Astrocyte (in vitro differentiated cells and primary cell): ENCODE measurements at regions not wholly inside any gene's neighbourhood (a gene's known extent, or its start where the extent isn't known, plus 50 kb on each side); places are given as distances from the start of the nearest gene placed in this dataset.

Experiments used
- DNase-seq: peaks from one replicate; pipeline ENCODE4 v3.0.0-alpha.2; 2010; ENCODE audit warnings: low read depth
- FAIRE-seq: peaks from 2 replicates; lab custom pipeline; 2011; peaks lifted over from hg19 to GRCh38; lab: Jason Lieb, UNC
- H2AFZ ChIP-seq: 2 replicates; pipeline ENCODE4 v1.6.0; 2012; ENCODE audit warnings: low read depth, low read length, inconsistent platforms
- H3K27ac ChIP-seq: 2 replicates; pipeline ENCODE4 v1.5.1; 2011; ENCODE audit warnings: low read depth, low read length, inconsistent platforms
- H3K27me3 ChIP-seq: 2 replicates; pipeline ENCODE4 v1.6.0; 2011; ENCODE audit warnings: low read length, inconsistent platforms; ENCODE audit not compliant: insufficient read depth
- H3K36me3 ChIP-seq: 2 replicates; pipeline ENCODE4 v1.5.1; 2011; ENCODE audit warnings: low read length, inconsistent platforms; ENCODE audit not compliant: insufficient read depth
- H3K4me1 ChIP-seq: 2 replicates; pipeline ENCODE4 v1.5.1; 2011; ENCODE audit warnings: low read length, inconsistent platforms; ENCODE audit not compliant: insufficient read depth
- H3K4me2 ChIP-seq: 2 replicates; pipeline ENCODE4 v1.6.0; 2012; ENCODE audit warnings: low read length, inconsistent platforms
- H3K4me3 ChIP-seq: 2 replicates; pipeline ENCODE4 v1.5.1; 2011; ENCODE audit warnings: low read depth, mild to moderate bottlenecking, low read length, inconsistent platforms; ENCODE audit not compliant: insufficient read depth
- H3K79me2 ChIP-seq: 2 replicates; pipeline ENCODE4 v1.6.0; 2012; ENCODE audit warnings: mild to moderate bottlenecking, low read length, inconsistent platforms; ENCODE audit not compliant: insufficient read depth
- H3K9ac ChIP-seq: 2 replicates; pipeline ENCODE4 v1.6.0; 2012; ENCODE audit warnings: mild to moderate bottlenecking, low read length, inconsistent platforms
- H3K9me3 ChIP-seq: 2 replicates; pipeline ENCODE4 v1.5.1; 2012; ENCODE audit warnings: low read depth, mild to moderate bottlenecking, low read length, inconsistent platforms; ENCODE audit not compliant: insufficient read depth
- H4K20me1 ChIP-seq: 2 replicates; pipeline ENCODE4 v1.6.0; 2012; ENCODE audit warnings: low read length, inconsistent platforms; ENCODE audit not compliant: insufficient read depth
- H3K27ac Mint-ChIP-seq: one replicate; pipeline ENCODE4 v1.8.0; 2021; ENCODE audit warnings: mild to moderate bottlenecking, mixed read lengths; ENCODE audit not compliant: unreplicated experiment
- H3K27me3 Mint-ChIP-seq: one replicate; pipeline ENCODE4 v1.8.0; 2021; ENCODE audit warnings: low read depth, mixed read lengths; ENCODE audit not compliant: unreplicated experiment
- H3K36me3 Mint-ChIP-seq: one replicate; pipeline ENCODE4 v1.8.0; 2021; ENCODE audit warnings: low read depth, mixed read lengths; ENCODE audit not compliant: unreplicated experiment
- H3K4me1 Mint-ChIP-seq: one replicate; pipeline ENCODE4 v1.8.0; 2021; ENCODE audit warnings: low read depth, mixed read lengths; ENCODE audit not compliant: unreplicated experiment
- H3K4me3 Mint-ChIP-seq: one replicate; pipeline ENCODE4 v1.8.0; 2021; ENCODE audit warnings: mild to moderate bottlenecking, moderate library complexity, mixed read lengths; ENCODE audit not compliant: unreplicated experiment
- H3K9me3 Mint-ChIP-seq: one replicate; pipeline ENCODE4 v1.8.0; 2021; ENCODE audit warnings: mild to moderate bottlenecking, mixed read lengths; ENCODE audit not compliant: unreplicated experiment
- CTCF ChIP-seq: IDR thresholded peaks from 2 replicates; pipeline ENCODE4 v1.5.1; 2011; ENCODE audit warnings: low read depth, mild to moderate bottlenecking, inconsistent platforms, low read length, moderate library complexity; ENCODE audit not compliant: insufficient read depth
- EZH2 ChIP-seq: IDR thresholded peaks from 2 replicates; pipeline ENCODE4 v1.6.1; 2012; ENCODE audit warnings: mild to moderate bottlenecking, low read length, inconsistent platforms; ENCODE audit not compliant: insufficient read depth

DNA sequence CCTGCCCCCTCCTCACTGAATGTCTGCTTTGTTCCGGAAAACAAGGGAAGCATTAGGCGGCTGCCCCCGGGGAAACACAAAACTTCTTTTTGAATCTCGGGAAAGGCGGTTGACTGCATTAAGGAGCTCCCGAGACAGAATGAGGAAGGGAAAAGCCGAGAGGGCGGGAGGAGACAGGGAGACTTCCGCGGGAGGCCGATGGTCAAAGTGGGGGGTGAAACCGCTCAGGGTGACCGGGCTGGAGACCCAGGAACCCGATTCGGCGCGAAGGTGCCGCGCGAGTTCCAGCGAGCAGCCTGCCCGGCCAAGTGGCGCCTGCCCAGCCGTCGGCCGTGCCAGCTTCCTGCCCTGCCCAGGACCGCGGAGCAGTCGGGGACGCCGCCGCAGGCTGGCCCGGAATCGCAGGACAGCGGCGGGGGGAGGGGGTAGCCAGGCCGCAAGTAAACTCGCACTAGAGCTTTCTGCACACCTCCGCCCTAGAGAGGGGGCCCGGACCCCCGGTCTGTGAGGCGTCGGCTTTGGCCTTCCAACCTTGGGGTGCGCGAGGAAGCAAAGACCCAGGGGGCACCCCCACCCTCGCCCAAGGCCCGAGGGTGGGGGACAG lies 55.1 kb upstream of the BCOR start:
- H3K27me3 ChIP-seq = no peaks in the 10 kb centered on the region
- Mint-ChIP-seq H3K4me3 (no peak overlapping the region), H3K4me1 (peaks cover 2% of the 10 kb centered on the region), H3K27ac (no peak overlapping the region), H3K27me3 (peaks cover 8% of the 10 kb centered on the region), H3K9me3 (peaks cover 4% of the 10 kb centered on the region), H3K36me3 (no peaks in the 10 kb centered on the region)
- DNase-seq (no peak), FAIRE-seq (no peak)
- peak overlapping the region; percentile 37 for H3K4me3 ChIP-seq
- H3K36me3 ChIP-seq = no peaks in the 10 kb centered on the region
- no peaks in the 10 kb centered on the region for H3K79me2 ChIP-seq
- peak overlapping the region; percentile 66 for H2AFZ ChIP-seq
- H3K27ac ChIP-seq = no peak overlapping the region
- H3K9me3 ChIP-seq = no peaks in the 10 kb centered on the region
- H3K4me2 ChIP-seq = peak overlapping the region; percentile 84
- peaks cover 7% of the 10 kb centered on the region for H3K4me1 ChIP-seq
- H3K9ac ChIP-seq = peak overlapping the region; percentile 60
- TF ChIP-seq EZH2 = no peak
- no peak for TF ChIP-seq CTCF
- no peaks in the 10 kb centered on the region for H4K20me1 ChIP-seq

GRCh38 chrX:40152173-40152711 lies 54.5 kb upstream of the BCOR start:
- peaks cover 2% of the 10 kb centered on the region for H3K4me1 Mint-ChIP-seq
- peaks cover 3% of the 10 kb centered on the region for H3K9me3 Mint-ChIP-seq
- Histone ChIP-seq H2AFZ (peak overlapping the region; percentile 66), H4K20me1 (no peaks in the 10 kb centered on the region), H3K79me2 (no peaks in the 10 kb centered on the region), H3K9me3 (no peaks in the 10 kb centered on the region), H3K27ac (no peak overlapping the region), H3K4me2 (peak overlapping the region; percentile 84), H3K4me1 (peaks cover 7% of the 10 kb centered on the region), H3K9ac (no peak overlapping the region), H3K4me3 (no peak overlapping the region), H3K36me3 (no peaks in the 10 kb centered on the region), H3K27me3 (no peaks in the 10 kb centered on the region)
- H3K27ac Mint-ChIP-seq = no peak overlapping the region
- no peak overlapping the region for H3K4me3 Mint-ChIP-seq
- DNase-seq = no peak
- H3K36me3 Mint-ChIP-seq = no peaks in the 10 kb centered on the region
- no peak for FAIRE-seq
- TF ChIP-seq CTCF (no peak), EZH2 (no peak)
- H3K27me3 Mint-ChIP-seq = peaks cover 11% of the 10 kb centered on the region
